ENCODE measurements at regions not wholly inside any gene's neighbourhood (a gene's known extent, or its start where the extent isn't known, plus 50 kb on each side); places are given as distances from the start of the nearest gene placed in this dataset.

- TF ChIP-seq CTCF (IDR thresholded peaks at IDR 0.05; ENCODE audit: extremely low read depth in 1 of 2, insufficient read depth in 1 of 2, low read depth in 1 of 2, low read length in 2 of 2) (no peak), POLR2A (IDR thresholded peaks at IDR 0.05; ENCODE audit: low read depth, low read length) (no peak), POLR2AphosphoS5 (IDR thresholded peaks at IDR 0.05; ENCODE audit: insufficient read depth, low read depth, low read length) (no peak), EZH2 (IDR thresholded peaks at IDR 0.05; ENCODE audit: borderline replicate concordance, low read depth, low read length, severe bottlenecking) (no peak), FOS (IDR thresholded peaks at IDR 0.05; ENCODE audit: borderline replicate concordance, insufficient read depth, low read length) (no peak), MYC (IDR thresholded peaks at IDR 0.05; ENCODE audit: low read depth, low read length) (no peak), JUN (IDR thresholded peaks at IDR 0.05; ENCODE audit: borderline replicate concordance, insufficient read depth, insufficient read length, low read depth) (no peak), MAX (IDR thresholded peaks at IDR 0.05; ENCODE audit: insufficient read depth, insufficient read length) (no peak), GATA2 (IDR thresholded peaks at IDR 0.05; ENCODE audit: insufficient read depth, insufficient read length, low read depth, low read length) (no peak)
These were observed 312.5 kb upstream of the CHRM2 start for GRCh38 chr7:136555933-136556332.

All from endothelial cell of umbilical vein (primary cell).